ENCODE measurements at regions not wholly inside any gene's neighbourhood (a gene's known extent, or its start where the extent isn't known, plus 50 kb on each side); places are given as distances from the start of the nearest gene placed in this dataset.
"Not testable (repeated sequence)": the region's sequence is repeated elsewhere in the genome, so short reads cannot be mapped to it uniquely, and the experiment has no call there.

- TF ChIP-seq, protein P1, sequence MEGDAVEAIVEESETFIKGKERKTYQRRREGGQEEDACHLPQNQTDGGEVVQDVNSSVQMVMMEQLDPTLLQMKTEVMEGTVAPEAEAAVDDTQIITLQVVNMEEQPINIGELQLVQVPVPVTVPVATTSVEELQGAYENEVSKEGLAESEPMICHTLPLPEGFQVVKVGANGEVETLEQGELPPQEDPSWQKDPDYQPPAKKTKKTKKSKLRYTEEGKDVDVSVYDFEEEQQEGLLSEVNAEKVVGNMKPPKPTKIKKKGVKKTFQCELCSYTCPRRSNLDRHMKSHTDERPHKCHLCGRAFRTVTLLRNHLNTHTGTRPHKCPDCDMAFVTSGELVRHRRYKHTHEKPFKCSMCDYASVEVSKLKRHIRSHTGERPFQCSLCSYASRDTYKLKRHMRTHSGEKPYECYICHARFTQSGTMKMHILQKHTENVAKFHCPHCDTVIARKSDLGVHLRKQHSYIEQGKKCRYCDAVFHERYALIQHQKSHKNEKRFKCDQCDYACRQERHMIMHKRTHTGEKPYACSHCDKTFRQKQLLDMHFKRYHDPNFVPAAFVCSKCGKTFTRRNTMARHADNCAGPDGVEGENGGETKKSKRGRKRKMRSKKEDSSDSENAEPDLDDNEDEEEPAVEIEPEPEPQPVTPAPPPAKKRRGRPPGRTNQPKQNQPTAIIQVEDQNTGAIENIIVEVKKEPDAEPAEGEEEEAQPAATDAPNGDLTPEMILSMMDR (IDR thresholded peaks at IDR 0.05; ENCODE audit: low read depth, low read length) = not testable (repeated sequence)
- TF ChIP-seq EZH2phosphoT487 (IDR thresholded peaks at IDR 0.05; ENCODE audit: low read depth) = not testable (repeated sequence)
Observed at GRCh38 chr6:58097251-58097650, 779.8 kb downstream of the PRIM2 start.

All from OCI-LY3 (cell line).